Natural killer cell (primary cell): ENCODE measurements at regions not wholly inside any gene's neighbourhood (a gene's known extent, or its start where the extent isn't known, plus 50 kb on each side); places are given as distances from the start of the nearest gene placed in this dataset.

Experiments
- ATAC-seq, 3 donors: fragments of 150-1000 bp in 2 of 3; fragments of 200-7000 bp in 1 of 3; cut with Tn5 transposase; 1 replicate in 1 of 3; 2 replicates in 2 of 3; pipeline ENCODE4 v1.10.0; 2021; ENCODE audit warnings: mild to moderate bottlenecking in 2 of 3, moderate library complexity in 2 of 3
- DNase-seq, 2 donors: peaks; one replicate each; pipeline versions ENCODE4 v3.0.0 to v3.0.0-alpha.2; 2013 to 2021; ENCODE audit warnings: mixed read lengths in 1 of 2
- H3K27ac ChIP-seq: one replicate; pipeline ENCODE4 v1.5.1; 2013; ENCODE audit warnings: mild to moderate bottlenecking, low read length
- H3K27me3 ChIP-seq: one replicate; pipeline ENCODE4 v1.6.1; 2013; ENCODE audit warnings: low read length; ENCODE audit not compliant: control insufficient read depth, insufficient read depth
- H3K36me3 ChIP-seq: one replicate; pipeline ENCODE4 v1.6.1; 2013; ENCODE audit warnings: low read length; ENCODE audit not compliant: control insufficient read depth, insufficient read depth
- H3K4me1 ChIP-seq: one replicate; pipeline ENCODE4 v1.6.1; 2013; ENCODE audit warnings: low read length; ENCODE audit not compliant: control insufficient read depth, insufficient read depth
- H3K4me3 ChIP-seq: one replicate; pipeline ENCODE4 v1.5.1; 2013; ENCODE audit warnings: low read length
- H3K9me3 ChIP-seq: one replicate; pipeline ENCODE4 v1.6.1; 2013; ENCODE audit warnings: low read length; ENCODE audit not compliant: control insufficient read depth, insufficient read depth
- H3K27ac Mint-ChIP-seq, 2 donors: one replicate each; pipeline ENCODE4 v1.8.0; 2022; ENCODE audit warnings: mild to moderate bottlenecking in 2 of 2, mixed read lengths in 2 of 2, moderate library complexity in 1 of 2
- H3K27me3 Mint-ChIP-seq, 2 donors: one replicate each; pipeline ENCODE4 v1.8.0; 2022; ENCODE audit warnings: low read depth in 2 of 2, mixed read lengths in 2 of 2
- H3K36me3 Mint-ChIP-seq: one replicate; pipeline ENCODE4 v1.8.0; 2022; ENCODE audit warnings: mixed read lengths
- H3K4me1 Mint-ChIP-seq, 2 donors: one replicate each; pipeline ENCODE4 v1.8.0; 2022; ENCODE audit warnings: mixed read lengths in 2 of 2
- H3K4me3 Mint-ChIP-seq: one replicate; pipeline ENCODE4 v1.8.0; 2022; ENCODE audit warnings: mild to moderate bottlenecking, moderate library complexity, mixed read lengths
- H3K9me3 Mint-ChIP-seq, 2 donors: one replicate each; pipeline ENCODE4 v1.8.0; 2022; ENCODE audit warnings: mixed read lengths in 2 of 2
- CTCF ChIP-seq: fragments of 200-600 bp; IDR thresholded peaks from one replicate; pipeline ENCODE4 v1.8.0; 2022; ENCODE audit warnings: antibody characterized with exemption
- WGBS: methylation state at CpG from one replicate; pipeline ENCODE4 v1.1.7; 2013; ENCODE audit warnings: missing lambda C conversion rate; ENCODE audit not compliant: insufficient coverage; 5-methylcytosine and 5-hydroxymethylcytosine counted together
- intact Hi-C: fragments of 100-400 bp; cut with micrococcal nuclease; formaldehyde crosslinking; loops from one replicate; pipeline ENCODE4 v1.14.2; 2022

DNA sequence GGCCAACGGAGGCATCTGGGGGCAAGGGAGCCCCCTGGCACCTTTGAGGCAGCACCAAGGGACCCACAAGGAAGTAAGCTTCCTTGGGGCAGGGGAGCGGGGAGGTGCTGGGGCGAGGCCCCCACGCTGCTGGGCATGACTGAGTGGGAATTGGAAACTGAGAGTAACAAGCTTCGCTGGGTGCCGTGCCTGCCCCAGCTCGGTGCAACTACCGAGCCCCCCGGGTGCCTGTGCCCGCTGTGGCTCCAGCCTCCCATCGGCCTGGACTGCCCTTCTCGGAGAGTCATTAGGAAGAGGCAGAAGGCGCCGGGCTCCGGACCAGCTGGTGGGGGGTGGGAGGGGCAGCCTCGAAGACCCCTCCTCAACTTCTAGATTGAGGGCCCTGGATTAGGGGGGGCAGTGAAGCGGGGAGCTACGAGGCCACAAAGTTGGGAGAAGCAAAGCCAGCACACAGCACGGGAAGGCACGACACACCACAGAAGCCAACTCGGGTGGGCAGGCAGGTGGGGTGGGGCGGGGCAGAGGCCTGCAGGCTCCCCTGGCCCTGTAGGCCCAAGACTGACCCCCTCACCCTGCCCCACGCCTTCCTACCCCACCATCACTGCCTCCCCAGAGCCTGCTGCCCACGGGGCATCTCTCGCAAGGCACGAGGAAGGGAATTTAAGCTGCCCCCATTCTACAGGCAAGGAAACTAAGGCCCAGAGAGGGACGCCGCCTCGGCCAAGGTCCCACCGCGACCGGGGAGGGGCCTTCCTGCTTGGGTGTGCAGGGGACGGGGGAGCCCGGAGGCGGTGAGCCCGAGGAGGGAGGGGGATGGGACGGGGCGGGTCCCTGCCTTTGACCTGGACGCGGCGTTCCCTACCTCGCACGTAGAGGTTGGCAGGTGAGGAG lies 83.2 kb downstream of the PTPRS start:
- Mint-ChIP-seq H3K36me3 (peaks cover 8% of the 10 kb centered on the region), H3K27me3 (no peaks in the 10 kb centered on the region), H3K4me3 (no peak overlapping the region), H3K9me3 (peaks cover 6 to 10% of the 10 kb centered on the region in 2 donors), H3K27ac (no peak overlapping the region), H3K4me1 (no peaks in the 10 kb centered on the region)
- Histone ChIP-seq H3K36me3 (no peaks in the 10 kb centered on the region), H3K9me3 (peaks cover 14% of the 10 kb centered on the region), H3K4me3 (no peak overlapping the region), H3K27ac (no peak overlapping the region), H3K4me1 (no peaks in the 10 kb centered on the region), H3K27me3 (no peaks in the 10 kb centered on the region)
- no peak for TF ChIP-seq CTCF
- intact Hi-C loops, result no loop called here
- DNase-seq, result no peak
- ATAC-seq, result no peak
- WGBS, result 94% methylated on average over 43 of the region's 43 CpGs

DNA sequence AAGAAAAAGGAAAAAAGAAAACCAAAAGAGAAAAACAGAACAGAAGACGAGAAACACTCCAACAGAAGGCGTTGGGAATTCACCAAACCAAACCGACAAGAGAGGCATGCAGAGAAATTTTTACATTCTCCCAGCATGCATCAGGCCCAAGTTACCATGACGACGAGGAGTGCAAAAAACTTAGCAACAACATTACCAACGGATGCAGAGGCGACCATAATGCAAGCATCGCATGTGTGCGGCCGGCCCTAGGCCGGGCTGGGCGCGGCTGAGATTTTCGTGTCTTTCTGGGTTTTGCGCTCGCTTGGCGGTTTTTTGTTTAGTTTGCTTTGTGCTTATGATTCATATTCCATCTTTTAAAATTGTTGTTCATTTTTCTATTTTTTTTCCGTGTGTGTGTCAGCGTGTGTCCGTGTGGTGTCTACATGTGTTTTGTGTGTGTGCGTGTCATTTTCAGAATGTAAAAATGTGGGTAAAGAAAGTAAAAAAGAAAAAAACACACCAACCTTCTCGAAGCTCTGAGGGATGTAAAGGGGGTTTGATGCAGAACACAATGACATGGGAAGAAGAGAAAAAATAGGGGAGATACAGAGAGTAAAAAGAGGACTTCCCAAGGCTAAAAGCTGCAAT lies 84.9 kb downstream of the PTPRS start:
- TF ChIP-seq CTCF, result no peak
- WGBS, result 94% methylated on average over 20 of the region's 22 CpGs
- ATAC-seq, result no peak

GRCh38 chr19:5254944-5255343 lies 85.7 kb downstream of the PTPRS start:
- no peak for TF ChIP-seq CTCF

More for the DNA sequence above, 84.9 kb downstream of the PTPRS start:
- Mint-ChIP-seq H3K4me3 (no peak overlapping the region), H3K36me3 (peaks cover 8% of the 10 kb centered on the region), H3K9me3 (peaks cover 6 to 10% of the 10 kb centered on the region in 2 donors), H3K27ac (no peak overlapping the region), H3K4me1 (no peaks in the 10 kb centered on the region), H3K27me3 (no peaks in the 10 kb centered on the region)
- Histone ChIP-seq H3K27ac (no peak overlapping the region), H3K36me3 (no peaks in the 10 kb centered on the region), H3K4me1 (no peaks in the 10 kb centered on the region), H3K4me3 (no peak overlapping the region), H3K27me3 (no peaks in the 10 kb centered on the region), H3K9me3 (peaks cover 14% of the 10 kb centered on the region)
- no peak for DNase-seq
- intact Hi-C loops, result no loop called here

More at GRCh38 chr19:5254944-5255343, 85.7 kb downstream of the PTPRS start:
- Histone ChIP-seq H3K27ac (no peak overlapping the region), H3K36me3 (no peaks in the 10 kb centered on the region), H3K4me3 (no peak overlapping the region), H3K27me3 (no peaks in the 10 kb centered on the region), H3K4me1 (no peaks in the 10 kb centered on the region), H3K9me3 (peaks cover 14% of the 10 kb centered on the region)
- Mint-ChIP-seq H3K9me3 (peaks cover 6 to 10% of the 10 kb centered on the region in 2 donors), H3K27me3 (no peaks in the 10 kb centered on the region), H3K36me3 (peaks cover 8% of the 10 kb centered on the region), H3K4me1 (no peaks in the 10 kb centered on the region), H3K27ac (no peak overlapping the region), H3K4me3 (no peak overlapping the region)
- intact Hi-C loops, result no loop called here
- no peak for ATAC-seq
- WGBS, result 100% methylated on average over 1 of the region's 1 CpG
- DNase-seq, result no peak
